Stimulated activated CD4-positive, alpha-beta T cell treated with anti-CD3 and anti-CD28 coated beads, Interleukin-2, amount 100 ng/mL, for 24 hours (primary cell): ENCODE measurements at regions not wholly inside any gene's neighbourhood (a gene's known extent, or its start where the extent isn't known, plus 50 kb on each side); places are given as distances from the start of the nearest gene placed in this dataset.

Source experiments
- DNase-seq, 2 donors: peaks; one replicate each; pipeline ENCODE4 v3.0.0-alpha.2; 2020

- DNase-seq = no peak
Measured at GRCh38 chr17:71237903-71238538, 882.8 kb upstream of the SOX9 start.

- DNase-seq = no peak
Measured at GRCh38 chr17:71247441-71248015, 873.3 kb upstream of the SOX9 start.

GRCh38 chr17:71251276-71251675 is 869.5 kb upstream of the SOX9 start:
- DNase-seq = no peak

GRCh38 chr17:71251951-71252350 is 868.9 kb upstream of the SOX9 start:
- no peak for DNase-seq

- DNase-seq = no peak
Measured at GRCh38 chr17:71252436-71252835, 868.4 kb upstream of the SOX9 start.

- DNase-seq = no peak
Measured at GRCh38 chr17:71257096-71257495, 863.7 kb upstream of the SOX9 start.

- DNase-seq = no peak
Measured at GRCh38 chr17:71260366-71260940, 860.4 kb upstream of the SOX9 start.

GRCh38 chr17:71262586-71262985 is 858.2 kb upstream of the SOX9 start:
- DNase-seq = no peak

GRCh38 chr17:71267668-71268067 is 853.2 kb upstream of the SOX9 start:
- DNase-seq = no peak

GRCh38 chr17:71269201-71269600 is 851.6 kb upstream of the SOX9 start:
- no peak for DNase-seq

- no peak for DNase-seq
Measured at GRCh38 chr17:71273441-71273840, 847.4 kb upstream of the SOX9 start.

GRCh38 chr17:71276079-71276478 is 844.7 kb upstream of the SOX9 start:
- no peak for DNase-seq

GRCh38 chr17:71283486-71283885 is 837.3 kb upstream of the SOX9 start:
- no peak for DNase-seq

GRCh38 chr17:71284032-71284755 is 836.6 kb upstream of the SOX9 start:
- DNase-seq = no peak

- DNase-seq = no peak
Measured at GRCh38 chr17:71286625-71287024, 834.2 kb upstream of the SOX9 start.

- DNase-seq = no peak
Measured at GRCh38 chr17:71287071-71287823, 833.6 kb upstream of the SOX9 start.

- DNase-seq = no peak
Measured at GRCh38 chr17:71292006-71292405, 828.8 kb upstream of the SOX9 start.

- no peak for DNase-seq
Measured at GRCh38 chr17:71296005-71296404, 824.8 kb upstream of the SOX9 start.

- no peak for DNase-seq
Measured at GRCh38 chr17:71301063-71301462, 819.8 kb upstream of the SOX9 start.

- DNase-seq = no peak
Measured at GRCh38 chr17:71302721-71303549, 817.9 kb upstream of the SOX9 start.

GRCh38 chr17:71304498-71305158 is 816.2 kb upstream of the SOX9 start:
- no peak for DNase-seq

- no peak for DNase-seq
Measured at GRCh38 chr17:71313866-71314265, 807.0 kb upstream of the SOX9 start.
